Lower lobe of right lung (tissue), 2 donors: ENCODE measurements at regions not wholly inside any gene's neighbourhood (a gene's known extent, or its start where the extent isn't known, plus 50 kb on each side); places are given as distances from the start of the nearest gene placed in this dataset.

Source experiments
- ATAC-seq, 2 donors: fragments of 200-7000 bp; cut with Tn5 transposase; one replicate each; pipeline ENCODE4 v1.9.1; 2020 to 2022; ENCODE audit warnings: mild to moderate bottlenecking in 2 of 2, moderate library complexity in 2 of 2
- DNase-seq: peaks from one replicate; pipeline ENCODE4 v3.0.0-alpha.2; 2020
- H3K27ac ChIP-seq: fragments of 200-600 bp; one replicate; pipeline ENCODE4 v1.8.0; 2022
- H3K27me3 ChIP-seq: fragments of 200-600 bp; one replicate; pipeline ENCODE4 v1.8.0; 2022; ENCODE audit warnings: low read depth
- H3K36me3 ChIP-seq: fragments of 200-600 bp; one replicate; pipeline ENCODE4 v1.8.0; 2022; ENCODE audit warnings: mild to moderate bottlenecking
- H3K4me1 ChIP-seq: fragments of 200-600 bp; one replicate; pipeline ENCODE4 v1.8.0; 2022
- H3K4me3 ChIP-seq: fragments of 200-600 bp; one replicate; pipeline ENCODE4 v1.8.0; 2022; ENCODE audit warnings: mild to moderate bottlenecking
- H3K9me3 ChIP-seq: fragments of 200-600 bp; one replicate; pipeline ENCODE4 v1.8.0; 2022
- CTCF ChIP-seq: fragments of 200-600 bp; IDR thresholded peaks from one replicate; pipeline ENCODE4 v1.8.0; 2022; ENCODE audit warnings: antibody characterized with exemption, mild to moderate bottlenecking
- intact Hi-C: fragments of 100-400 bp; cut with DNase I; formaldehyde crosslinking; loops from one replicate; pipeline ENCODE4 v1.11.0; 2022
- donor health status: DM: no; HTN: yes; CAD: no; lungs with severe emphysema.

GRCh38 chr21:41029571-41029970, 138.4 kb upstream of the BACE2 start:
- Histone ChIP-seq H3K36me3 (no peaks in the 10 kb centered on the region), H3K27ac (no peak overlapping the region), H3K4me1 (no peaks in the 10 kb centered on the region), H3K9me3 (no peaks in the 10 kb centered on the region), H3K4me3 (no peak overlapping the region), H3K27me3 (no peaks in the 10 kb centered on the region)
- no peak for ATAC-seq
- no peak for DNase-seq
- no peak for TF ChIP-seq CTCF
- intact Hi-C loops, result no loop called here

- TF ChIP-seq CTCF, result no peak
- Histone ChIP-seq H3K27me3 (no peaks in the 10 kb centered on the region), H3K4me1 (no peaks in the 10 kb centered on the region), H3K4me3 (no peak overlapping the region), H3K36me3 (no peaks in the 10 kb centered on the region), H3K9me3 (no peaks in the 10 kb centered on the region), H3K27ac (no peak overlapping the region)
- ATAC-seq, result no peak
- intact Hi-C loops, result no loop called here
- no peak for DNase-seq
Measured at GRCh38 chr21:41031701-41032220, 136.2 kb upstream of the BACE2 start.

- ATAC-seq (no peak), DNase-seq (no peak)
- Histone ChIP-seq H3K9me3 (no peaks in the 10 kb centered on the region), H3K36me3 (no peaks in the 10 kb centered on the region), H3K27ac (no peak overlapping the region), H3K27me3 (no peaks in the 10 kb centered on the region), H3K4me1 (no peaks in the 10 kb centered on the region), H3K4me3 (no peak overlapping the region)
- intact Hi-C loops, result no loop called here
- no peak for TF ChIP-seq CTCF
Measured at GRCh38 chr21:41032541-41032940, 135.4 kb upstream of the BACE2 start.

- intact Hi-C loops, result no loop called here
- no peaks in the 10 kb centered on the region for H3K36me3 ChIP-seq
- H3K4me1 ChIP-seq, result no peaks in the 10 kb centered on the region
- H3K27me3 ChIP-seq, result no peaks in the 10 kb centered on the region
- ATAC-seq (no peak), DNase-seq (no peak)
- H3K27ac ChIP-seq, result no peak overlapping the region
- H3K4me3 ChIP-seq, result no peak overlapping the region
- no peaks in the 10 kb centered on the region for H3K9me3 ChIP-seq
- no peak for TF ChIP-seq CTCF
Measured at GRCh38 chr21:41037212-41037611, 130.7 kb upstream of the BACE2 start.

- DNase-seq, result no peak
- no peaks in the 10 kb centered on the region for H3K9me3 ChIP-seq
- H3K27me3 ChIP-seq, result no peaks in the 10 kb centered on the region
- TF ChIP-seq CTCF, result no peak
- intact Hi-C loops, result no loop called here
- H3K27ac ChIP-seq, result no peak overlapping the region
- no peaks in the 10 kb centered on the region for H3K4me1 ChIP-seq
- no peaks in the 10 kb centered on the region for H3K36me3 ChIP-seq
- no peak overlapping the region for H3K4me3 ChIP-seq
- no peak for ATAC-seq
Measured at GRCh38 chr21:41037936-41038335, 130.0 kb upstream of the BACE2 start.

- Histone ChIP-seq H3K27me3 (no peaks in the 10 kb centered on the region), H3K36me3 (no peaks in the 10 kb centered on the region), H3K27ac (no peak overlapping the region), H3K4me3 (no peak overlapping the region), H3K9me3 (no peaks in the 10 kb centered on the region), H3K4me1 (peaks cover 6% of the 10 kb centered on the region)
- no peak for ATAC-seq
- peak; percentile 22 for TF ChIP-seq CTCF
- DNase-seq, result no peak
- intact Hi-C loops, result no loop called here
Measured at GRCh38 chr21:41043014-41043413, 124.9 kb upstream of the BACE2 start.
